Psoas muscle (tissue), 7 donors: ENCODE measurements at regions not wholly inside any gene's neighbourhood (a gene's known extent, or its start where the extent isn't known, plus 50 kb on each side); places are given as distances from the start of the nearest gene placed in this dataset.
A peak's percentile ranks its signal among the peaks of the same experiment; 100 is the strongest.

Source experiments
- ATAC-seq, 4 donors: fragments of 200-7000 bp; cut with Tn5 transposase; one replicate each; pipeline ENCODE4 v1.9.1; 2020; ENCODE audit warnings: moderate library complexity in 3 of 4, mild to moderate bottlenecking in 2 of 4
- DNase-seq, 2 donors: peaks; one replicate each; pipeline ENCODE4 v3.0.0-alpha.2; 2020
- H3K27ac ChIP-seq: fragments of 200-600 bp; one replicate; pipeline ENCODE4 v1.8.0; 2022
- H3K27me3 ChIP-seq, 3 donors: fragments of 200-600 bp in 1 of 3; one replicate each; pipeline versions ENCODE4 v1.6.1 to v1.8.0; 2013 to 2022; ENCODE audit warnings: low read length in 2 of 3, mild to moderate bottlenecking in 2 of 3, moderate library complexity in 1 of 3; ENCODE audit not compliant: insufficient read depth in 3 of 3
- H3K36me3 ChIP-seq, 2 donors: fragments of 200-600 bp in 1 of 2; one replicate each; pipeline versions ENCODE4 v1.6.1 to v1.8.0; 2013 to 2022; ENCODE audit warnings: low read depth in 1 of 2, mild to moderate bottlenecking in 1 of 2, moderate library complexity in 1 of 2; ENCODE audit not compliant: insufficient read depth in 1 of 2
- H3K4me1 ChIP-seq: fragments of 200-600 bp; one replicate; pipeline ENCODE4 v1.8.0; 2022
- H3K4me3 ChIP-seq: fragments of 200-600 bp; one replicate; pipeline ENCODE4 v1.8.0; 2022; ENCODE audit warnings: mild to moderate bottlenecking
- H3K9me3 ChIP-seq: fragments of 200-600 bp; one replicate; pipeline ENCODE4 v1.8.0; 2022
- CTCF ChIP-seq: fragments of 200-600 bp; IDR thresholded peaks from one replicate; pipeline ENCODE4 v1.8.0; 2022; ENCODE audit warnings: antibody characterized with exemption
- WGBS, 3 donors: extraction: QIAGEN DNeasy Blood & Tissue Kit; methylation state at CpG; one replicate each; pipeline versions ENCODE4 v1.1.6 to v1.1.7; 2013; 5-methylcytosine and 5-hydroxymethylcytosine counted together
- intact Hi-C, 2 donors: fragments of 100-400 bp; cut with DNase I; formaldehyde crosslinking; loops; one replicate each; pipeline versions ENCODE4 v1.11.0 to v1.14.2; 2022
- donor health status: healthy with polysubstance abuse.
- donor health status: DM: no; HTN: no; CAD: no; lungs with moderate emphysema.
- donor health status: Bipolar disorder and iron deficiency.
- donor health status: healthy.
- donor health status: DM: yes; HTN: yes; CAD: no.
- donor health status: DM: no; HTN: no; CAD: no.
- donor health status: DM: yes; HTN: yes; CAD: no.

DNA sequence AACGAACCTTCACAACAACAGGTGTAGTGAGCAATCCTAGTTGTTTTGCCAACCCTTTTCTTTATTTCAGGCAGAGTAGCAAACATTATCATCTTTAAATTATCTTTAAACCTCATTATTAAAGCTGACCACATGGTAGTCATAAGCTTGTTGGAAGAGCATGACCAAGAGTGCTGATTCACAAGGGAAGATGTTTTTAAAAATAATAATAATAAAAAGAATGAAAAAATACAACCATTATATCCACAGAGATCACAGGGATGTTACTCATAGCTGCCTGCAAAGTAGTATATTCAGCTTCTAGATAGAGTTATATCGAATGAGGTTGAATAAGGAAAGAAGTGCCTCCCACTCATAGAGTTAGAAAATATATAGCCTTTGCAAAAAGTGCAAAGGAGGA lies 101.0 kb upstream of the FLRT2 start:
- intact Hi-C loops, result no loop called here
- no peaks in the 10 kb centered on the region for H3K36me3 ChIP-seq
- H3K27me3 ChIP-seq, result no peaks in the 10 kb centered on the region
- no peaks in the 10 kb centered on the region for H3K4me1 ChIP-seq
- no peaks in the 10 kb centered on the region for H3K9me3 ChIP-seq
- 67 to 82% (median 69%) methylated on average over 2 of the region's 2 CpGs for WGBS, 3 donors
- ATAC-seq (no peak), DNase-seq (no peak)
- TF ChIP-seq CTCF, result no peak
- H3K4me3 ChIP-seq, result no peak overlapping the region
- no peak overlapping the region for H3K27ac ChIP-seq

DNA sequence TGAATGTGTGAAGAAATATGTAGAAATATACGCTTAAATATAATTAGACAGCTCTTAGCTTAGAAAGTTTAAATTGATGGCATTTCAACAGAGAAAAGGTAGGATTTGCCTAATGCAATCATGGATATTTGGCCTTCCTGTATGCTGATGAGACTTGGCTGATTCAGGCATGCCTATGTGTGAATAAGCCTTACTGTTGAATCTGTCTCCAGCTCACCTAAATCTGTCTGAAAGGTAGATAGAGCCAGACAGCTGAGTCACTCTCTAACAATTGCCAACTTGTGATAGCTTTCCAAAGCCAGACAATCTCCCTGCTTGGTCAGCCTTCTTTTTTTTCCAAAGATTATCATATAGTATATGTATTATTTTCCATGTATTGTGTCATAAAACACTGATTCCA lies 92.8 kb upstream of the FLRT2 start:
- ATAC-seq (peak in 3 of 4 donors; percentile 42 to 51 (median 49)), DNase-seq (no peak)
- Histone ChIP-seq H3K4me3 (no peak overlapping the region), H3K36me3 (no peaks in the 10 kb centered on the region), H3K27me3 (no peaks in the 10 kb centered on the region), H3K27ac (no peak overlapping the region), H3K4me1 (no peaks in the 10 kb centered on the region), H3K9me3 (no peaks in the 10 kb centered on the region)
- 95 to 98% (median 95%) methylated on average over 1 of the region's 1 CpG for WGBS, 3 donors
- TF ChIP-seq CTCF, result no peak
- intact Hi-C loops, result no loop called here

GRCh38 chr14:85438001-85438400 lies 91.9 kb upstream of the FLRT2 start:
- H3K27me3 ChIP-seq, result no peaks in the 10 kb centered on the region
- H3K36me3 ChIP-seq, result no peaks in the 10 kb centered on the region
- H3K9me3 ChIP-seq, result no peaks in the 10 kb centered on the region
- H3K27ac ChIP-seq, result no peak overlapping the region
- H3K4me1 ChIP-seq, result no peaks in the 10 kb centered on the region
- no peak overlapping the region for H3K4me3 ChIP-seq
- 92 to 94% (median 94%) methylated on average over 13 of the region's 13 CpGs for WGBS, 3 donors
- intact Hi-C loops, result no loop called here
- DNase-seq (no peak), ATAC-seq (no peak)
- no peak for TF ChIP-seq CTCF

- 62 to 76% (median 71%) methylated on average over 4 of the region's 4 CpGs for WGBS, 3 donors
- H3K27me3 ChIP-seq, result no peaks in the 10 kb centered on the region
- H3K4me1 ChIP-seq, result no peaks in the 10 kb centered on the region
- no peaks in the 10 kb centered on the region for H3K36me3 ChIP-seq
- TF ChIP-seq CTCF, result no peak
- no peak overlapping the region for H3K27ac ChIP-seq
- no peak for ATAC-seq
- no peak overlapping the region for H3K4me3 ChIP-seq
- no peaks in the 10 kb centered on the region for H3K9me3 ChIP-seq
- intact Hi-C loops, result no loop called here
- DNase-seq, result no peak
These were observed 91.4 kb upstream of the FLRT2 start for GRCh38 chr14:85438481-85438942.

- H3K27ac ChIP-seq, result no peak overlapping the region
- H3K4me1 ChIP-seq, result no peaks in the 10 kb centered on the region
- intact Hi-C loops, result no loop called here
- TF ChIP-seq CTCF, result no peak
- no peaks in the 10 kb centered on the region for H3K36me3 ChIP-seq
- no peaks in the 10 kb centered on the region for H3K27me3 ChIP-seq
- 48 to 60% (median 52%) methylated on average over 4 of the region's 4 CpGs for WGBS, 3 donors
- ATAC-seq (no peak), DNase-seq (no peak)
- H3K9me3 ChIP-seq, result no peaks in the 10 kb centered on the region
- no peak overlapping the region for H3K4me3 ChIP-seq
These were observed 90.1 kb upstream of the FLRT2 start for GRCh38 chr14:85439696-85440328.
